NOMO-1 treated with dmso at 0.1 percent for 144 hours (cell line): ENCODE measurements at regions not wholly inside any gene's neighbourhood (a gene's known extent, or its start where the extent isn't known, plus 50 kb on each side); places are given as distances from the start of the nearest gene placed in this dataset.

ENCODE experiments used
- DNase-seq: peaks from one replicate; lab custom pipeline; 2025; ENCODE audit not compliant: unreplicated experiment; lab: John Stamatoyannopoulos, UW

DNA sequence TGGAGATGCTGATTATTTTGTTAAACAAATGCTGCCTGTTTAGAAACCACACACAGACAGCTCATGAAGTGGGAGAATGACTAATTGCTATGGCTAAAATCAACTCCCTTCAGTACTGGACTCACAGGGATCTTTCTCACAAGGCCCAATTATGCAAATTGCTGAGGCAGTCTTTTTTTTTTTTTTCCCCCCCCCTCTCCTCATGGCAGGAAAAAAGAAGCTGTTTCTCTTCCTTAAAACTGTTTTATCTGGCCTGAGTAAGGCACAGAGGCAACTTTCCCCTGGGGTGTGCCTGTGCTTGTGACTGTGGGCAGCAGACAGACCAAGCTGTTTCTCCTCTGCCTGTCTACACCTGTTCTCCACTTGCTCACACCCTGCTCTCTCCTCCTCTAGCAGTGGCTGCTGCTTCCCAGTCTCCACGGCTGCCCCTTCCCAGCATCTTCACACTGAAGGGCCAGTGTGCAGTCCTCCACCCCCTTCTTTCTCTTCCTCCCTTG is 65.4 kb upstream of the STEAP1B start:
- peak; percentile 26 for DNase-seq

DNA sequence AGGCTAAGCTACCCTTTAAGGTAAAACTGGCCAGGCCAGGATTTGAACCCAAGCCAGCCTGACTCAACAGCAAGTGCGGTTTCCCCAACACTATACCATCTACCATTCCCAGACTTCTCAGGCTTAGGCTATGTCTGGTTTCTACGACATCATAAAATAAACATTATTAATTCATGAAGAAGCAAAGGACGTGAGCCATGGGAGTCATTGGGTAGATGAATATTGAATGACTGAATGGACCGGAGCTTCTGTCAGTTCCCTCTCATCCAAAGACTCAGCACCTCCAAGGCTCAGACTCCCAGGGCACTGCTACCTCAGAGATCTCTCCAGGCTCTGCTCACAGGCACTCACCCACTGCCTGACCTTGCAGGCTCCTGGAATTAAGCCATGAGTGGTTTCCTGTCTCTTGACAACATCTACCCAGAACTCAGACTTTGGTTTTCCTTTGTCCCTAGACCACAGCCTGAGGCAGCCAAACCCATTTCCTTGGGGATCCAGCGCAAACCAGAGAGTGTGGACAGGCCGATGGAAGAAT is 64.6 kb upstream of the STEAP1B start:
- no peak for DNase-seq

DNA sequence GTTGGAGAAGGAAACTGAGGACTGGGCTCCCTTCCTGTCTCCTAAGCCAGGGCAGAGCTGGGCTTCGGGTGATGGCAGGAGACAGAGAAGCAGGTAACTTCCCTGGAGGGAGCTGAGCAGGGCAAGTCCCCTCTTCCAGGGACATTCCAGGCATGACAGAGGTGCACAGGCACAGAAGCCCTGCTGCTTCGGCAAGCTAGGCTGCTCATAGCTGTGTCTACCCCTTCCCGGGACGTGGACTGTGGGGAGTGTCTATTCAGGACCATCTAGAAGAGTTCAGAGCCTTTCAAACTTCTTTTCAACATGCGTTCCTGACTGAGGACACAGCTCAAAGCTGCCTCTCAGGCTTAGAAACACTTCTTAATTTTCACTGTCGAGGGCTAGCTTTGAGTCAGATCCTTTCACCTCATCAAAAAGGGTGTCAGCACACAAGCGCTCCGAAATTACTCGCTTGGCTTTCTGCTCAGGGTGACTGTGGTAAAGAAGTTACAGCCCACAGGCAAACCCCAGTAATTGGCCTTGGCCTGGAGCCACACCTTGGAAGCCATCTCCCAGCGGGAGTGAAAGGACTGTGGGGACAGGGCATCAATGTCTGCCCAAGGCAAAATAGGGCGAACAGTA is 63.7 kb upstream of the STEAP1B start:
- DNase-seq: no peak

DNA sequence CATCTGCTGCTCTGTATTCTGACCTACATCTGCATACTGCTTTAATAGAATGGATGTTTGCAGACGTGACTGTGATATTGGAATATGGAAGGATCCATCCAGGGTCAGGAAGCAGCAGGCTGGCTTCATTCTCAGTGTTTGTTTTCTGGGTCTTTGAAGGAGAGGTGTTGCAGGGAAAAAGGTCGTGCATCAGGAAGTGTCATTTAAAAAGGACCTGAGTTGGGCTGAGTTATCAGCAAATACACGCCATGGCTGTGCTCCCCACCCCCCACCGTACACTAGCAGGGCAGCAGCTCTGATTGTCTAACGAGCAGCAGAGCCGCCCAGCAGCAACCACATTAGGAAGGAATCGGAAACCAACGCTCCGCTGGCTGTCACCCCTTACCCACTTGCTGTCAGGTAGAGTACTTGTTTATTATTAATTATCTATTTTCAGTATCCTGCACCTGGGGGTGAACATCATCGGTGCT is 63.1 kb upstream of the STEAP1B start:
- no peak for DNase-seq

DNA sequence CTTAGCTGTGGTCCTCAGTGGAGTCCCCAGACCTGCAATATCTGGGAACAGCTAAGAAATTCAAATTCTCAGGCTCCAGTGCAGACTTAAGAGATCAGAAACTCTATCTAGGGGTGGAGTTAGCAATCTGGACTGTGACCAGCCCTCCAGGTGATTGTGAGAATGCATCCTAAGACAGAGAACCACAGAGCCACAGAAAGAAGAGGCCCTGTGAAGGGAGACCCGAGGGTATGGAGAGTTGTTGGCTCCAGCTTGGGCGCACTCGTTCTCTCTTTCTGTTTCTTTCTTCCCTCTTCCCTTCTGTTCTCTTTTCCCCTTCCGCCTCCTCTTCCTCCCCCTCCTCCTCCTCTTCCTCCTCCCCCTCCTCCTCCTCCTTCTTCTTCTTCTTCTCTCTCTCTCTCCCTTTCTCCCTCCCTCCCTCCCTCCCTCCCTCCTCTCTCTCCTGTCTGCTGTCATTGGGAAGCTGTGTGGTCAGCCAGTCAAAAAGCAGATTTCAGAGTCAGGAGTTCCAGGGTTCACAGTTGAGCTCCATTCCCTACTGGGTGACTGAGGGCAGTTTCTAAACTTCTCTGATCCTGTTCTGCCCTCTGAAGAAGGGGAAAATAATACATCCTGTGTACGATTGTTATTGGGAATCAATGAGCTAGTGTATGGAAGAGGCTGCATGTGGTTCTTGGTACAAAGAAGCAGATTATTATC is 62.1 kb upstream of the STEAP1B start:
- DNase-seq: no peak

DNA sequence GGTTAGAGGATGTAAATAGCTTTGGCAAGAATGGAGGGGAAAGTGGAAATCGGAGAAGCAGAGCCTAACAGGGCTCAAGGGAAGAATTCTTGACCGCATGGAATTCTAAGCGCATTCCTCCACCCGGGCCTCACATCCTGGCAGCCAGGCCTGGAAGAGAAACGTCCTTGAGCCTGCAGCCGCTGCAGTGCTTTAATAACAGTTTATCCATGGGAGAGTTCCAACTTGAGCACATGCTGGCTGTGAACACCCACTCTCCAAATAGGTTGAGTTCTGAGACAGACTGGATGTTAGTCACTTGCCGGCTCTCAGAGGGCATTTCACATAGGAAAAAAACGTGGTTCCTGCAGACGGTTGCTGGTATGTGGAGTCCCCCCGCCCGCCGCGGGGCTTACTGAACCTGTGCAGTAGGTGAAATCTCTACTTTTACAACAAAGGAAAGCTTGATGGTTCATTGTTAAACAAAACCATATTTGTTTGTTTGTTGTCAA is 61.4 kb upstream of the STEAP1B start:
- DNase-seq: no peak

DNA sequence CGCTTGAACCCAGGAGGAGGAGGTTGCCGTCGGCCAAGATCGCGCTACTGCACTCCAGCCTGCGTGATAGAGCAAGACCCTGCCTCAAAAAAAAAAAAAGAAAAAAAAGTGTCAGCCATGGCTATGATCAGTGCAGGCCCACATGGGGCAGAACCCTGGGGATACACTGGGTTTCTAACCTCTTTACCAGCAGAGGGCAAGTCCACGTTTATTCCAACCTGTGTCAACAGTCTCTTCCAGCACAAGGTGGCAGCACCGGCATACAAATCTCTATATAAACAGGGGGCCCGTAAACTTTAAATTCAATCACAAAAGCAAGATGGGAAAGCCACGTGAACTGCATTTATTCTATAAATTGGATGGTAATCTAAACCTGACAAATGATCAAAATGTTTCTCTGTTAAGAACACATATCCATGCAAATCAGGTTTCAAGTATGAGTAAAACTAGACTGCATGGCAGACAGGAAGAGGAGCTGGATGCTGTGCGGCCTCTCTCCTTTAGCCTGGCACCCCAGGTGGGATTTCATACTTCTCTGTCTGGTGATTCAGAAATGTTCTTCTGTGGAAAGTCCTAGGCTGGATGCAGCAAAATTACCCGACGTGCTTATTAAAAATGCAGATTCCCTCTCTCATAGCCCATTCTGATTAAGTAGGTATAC is 60.0 kb upstream of the STEAP1B start:
- DNase-seq: peak; percentile 26

DNA sequence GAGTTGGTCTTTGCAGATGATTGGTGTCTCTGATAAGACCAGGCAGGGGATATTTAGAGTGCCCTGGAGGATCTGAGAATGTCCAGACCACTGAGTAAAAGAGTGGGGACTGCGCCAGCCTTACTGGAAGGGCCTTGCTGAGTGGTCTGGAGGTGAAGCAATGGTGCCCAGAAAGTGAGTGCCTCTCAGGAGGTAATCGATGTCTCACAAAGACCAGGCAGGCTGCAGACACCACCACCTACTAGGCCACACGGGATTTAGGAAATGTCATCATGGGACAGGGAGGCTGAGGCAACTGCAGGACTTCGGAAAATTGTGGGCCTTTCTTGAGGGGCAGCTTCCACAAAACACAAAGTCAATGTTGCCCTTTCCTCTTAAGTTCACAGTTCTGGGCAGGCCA is 57.2 kb upstream of the STEAP1B start:
- no peak for DNase-seq

DNA sequence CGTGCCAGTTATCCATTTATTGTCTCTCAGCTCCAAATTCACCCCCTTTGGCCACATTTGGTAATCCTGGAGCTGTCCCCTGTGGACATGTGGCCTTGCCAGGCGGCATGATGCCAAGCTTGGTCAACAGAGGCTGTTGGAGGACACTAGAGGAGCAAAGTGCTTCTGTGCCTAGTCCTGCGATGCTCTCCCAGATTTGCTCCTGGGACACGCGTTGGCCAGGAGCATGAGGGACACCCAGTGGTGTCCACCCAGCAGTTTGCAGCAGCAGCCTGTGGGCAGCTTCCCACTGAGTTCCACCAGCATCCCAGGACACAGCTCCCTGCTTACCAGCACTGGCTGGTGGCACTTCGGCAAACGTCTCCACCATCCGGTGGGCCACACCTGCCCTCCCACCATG is 55.5 kb upstream of the STEAP1B start:
- no peak for DNase-seq

DNA sequence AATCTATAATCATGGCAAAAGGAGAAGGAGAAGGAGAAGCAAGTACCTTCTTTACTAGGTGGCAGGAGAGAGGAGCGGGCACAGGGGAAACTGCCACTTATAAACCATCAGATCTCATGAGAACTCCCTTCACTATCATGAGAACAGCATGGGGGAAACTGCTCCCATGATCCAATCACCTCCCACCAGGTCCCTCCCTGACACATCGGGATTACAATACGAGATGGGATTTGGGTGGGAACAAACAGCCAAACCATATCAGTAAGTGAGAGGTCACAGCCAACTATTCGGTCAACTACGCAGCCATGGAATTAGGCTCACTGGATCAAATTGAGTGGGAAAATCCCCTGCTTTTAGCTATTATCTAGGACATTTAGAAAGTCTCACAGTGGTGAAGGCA is 54.2 kb upstream of the STEAP1B start:
- DNase-seq: no peak

DNA sequence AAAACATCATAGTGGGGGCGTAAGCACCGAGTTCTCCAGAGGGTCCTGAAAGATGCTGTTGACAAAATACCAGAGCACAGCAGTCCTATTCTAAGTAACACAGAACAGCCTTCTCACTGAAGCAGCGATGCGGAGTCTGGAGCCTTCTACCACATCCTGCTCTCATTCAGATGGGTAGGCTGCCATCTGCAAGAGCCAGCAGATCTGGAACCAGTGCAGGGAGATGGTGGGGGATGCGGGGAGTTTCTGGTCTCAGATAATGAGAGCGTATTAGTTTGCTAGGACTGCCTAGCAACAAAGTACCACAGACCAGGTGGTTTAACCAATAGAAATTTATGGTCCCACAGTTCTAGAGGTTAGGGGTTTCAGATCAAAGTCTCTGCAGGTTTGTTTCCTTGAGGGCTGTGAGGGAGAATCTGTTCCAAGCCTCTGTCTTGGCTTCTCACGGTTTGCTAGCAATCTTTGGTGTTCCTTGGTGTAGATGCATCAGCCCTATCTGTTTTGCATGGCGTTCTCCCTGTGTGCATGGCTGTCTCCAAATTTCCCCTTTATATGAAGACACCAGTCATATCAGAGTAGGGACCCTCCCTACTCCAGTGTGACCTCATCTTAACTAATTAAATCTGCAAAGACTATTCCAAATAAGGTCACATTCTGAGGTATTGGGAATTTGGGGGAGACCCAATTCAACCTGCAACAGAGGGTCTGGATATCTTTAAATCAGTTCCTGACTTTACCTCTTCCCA is 52.0 kb upstream of the STEAP1B start:
- no peak for DNase-seq

DNA sequence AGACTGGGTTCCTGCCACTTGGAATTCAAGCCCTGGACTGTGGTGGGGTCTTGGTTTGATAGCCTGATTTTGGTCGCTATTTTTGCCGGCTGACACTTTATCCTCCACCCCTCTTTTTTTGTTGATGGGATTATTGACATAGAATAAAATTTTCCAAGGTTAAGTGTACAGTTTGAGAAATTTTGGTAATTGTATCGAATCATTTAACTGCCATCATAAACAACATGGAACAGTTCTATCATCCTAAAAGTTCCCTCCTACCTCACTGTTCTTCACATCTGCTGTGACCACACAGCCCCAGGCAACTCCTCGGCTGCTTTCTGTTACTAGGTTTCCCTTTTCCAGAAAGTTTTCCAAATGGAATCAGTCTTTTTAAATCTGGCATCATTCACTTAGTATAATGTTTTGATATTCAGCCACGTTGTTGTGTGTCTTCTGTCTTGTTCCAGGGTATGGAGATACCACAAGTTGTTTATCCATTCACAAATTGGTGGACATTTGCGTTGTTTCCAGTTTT is 50.6 kb upstream of the STEAP1B start:
- no peak for DNase-seq

DNA sequence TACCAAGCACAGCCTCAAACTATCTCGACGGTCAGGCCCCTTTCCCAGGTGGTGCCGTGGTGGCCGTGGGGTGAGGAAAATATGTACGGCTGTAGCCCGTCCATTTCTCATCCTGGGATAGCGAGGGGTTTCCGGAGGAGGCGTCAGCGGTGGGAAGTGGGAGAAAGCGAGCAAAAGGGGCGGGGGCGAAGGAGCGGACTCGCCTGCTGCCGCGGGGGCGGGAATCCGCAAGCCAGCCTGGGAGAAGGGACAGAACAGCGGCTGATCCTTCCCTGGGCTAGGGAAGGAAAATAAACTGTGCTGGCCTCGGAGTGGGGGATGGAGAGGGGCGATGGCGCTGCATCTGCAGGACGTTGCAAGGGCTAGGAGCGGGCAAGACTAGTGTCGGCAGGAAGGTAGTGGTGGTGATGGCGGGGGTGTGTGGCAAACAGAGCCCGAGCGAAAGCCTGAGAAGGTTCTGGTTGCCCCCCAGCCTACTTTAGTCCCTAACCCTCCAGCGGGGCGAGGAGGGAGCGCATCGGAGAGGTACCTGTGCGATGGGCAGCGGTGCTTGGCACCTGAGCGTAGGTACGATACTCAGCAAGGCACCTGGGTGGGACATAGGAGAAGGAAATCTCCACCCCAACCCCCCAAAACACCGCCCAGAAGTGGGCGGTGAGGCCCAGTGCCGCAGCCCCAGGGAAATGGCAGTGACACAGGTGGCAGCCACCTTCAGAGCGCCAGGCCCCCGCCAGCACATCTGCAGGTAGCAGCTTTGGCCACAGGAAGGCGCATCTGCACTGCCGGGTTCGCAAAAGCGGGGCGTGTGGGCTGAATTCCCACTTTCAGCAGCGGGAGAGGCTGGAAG is 49.9 kb upstream of the STEAP1B start:
- no peak for DNase-seq
